GM10266 (cell line): ENCODE measurements at regions not wholly inside any gene's neighbourhood (a gene's known extent, or its start where the extent isn't known, plus 50 kb on each side); places are given as distances from the start of the nearest gene placed in this dataset.

Source experiments
- DNase-seq: peaks from one replicate; pipeline ENCODE4 v3.0.0; 2012; ENCODE audit errors: extremely low spot score
- CTCF ChIP-seq: IDR thresholded peaks from 2 replicates; pipeline ENCODE4 v1.5.1; 2012; ENCODE audit warnings: mild to moderate bottlenecking, low read depth; ENCODE audit not compliant: control insufficient read depth, insufficient read depth; ENCODE audit errors: missing control alignments

DNA sequence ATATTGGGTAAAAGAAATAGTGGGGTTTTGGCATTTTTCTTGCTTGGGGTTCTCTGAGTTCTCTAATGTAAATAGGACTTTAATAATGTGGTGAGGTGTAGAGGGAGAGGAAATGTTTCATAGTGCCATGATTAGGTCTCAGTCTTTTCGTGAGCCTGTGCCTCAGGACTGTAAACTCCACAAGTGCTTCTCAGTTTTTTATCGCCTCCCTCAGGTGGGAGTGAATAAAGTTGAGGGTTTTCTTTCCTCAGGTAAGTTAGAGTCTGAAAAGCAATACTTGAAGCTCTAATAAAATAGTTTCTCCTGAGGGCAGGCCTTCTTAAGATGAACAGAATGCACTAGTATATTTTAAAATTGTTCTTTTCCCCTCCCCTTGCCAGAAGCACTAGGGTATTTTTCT is 243.1 kb upstream of the SETBP1 start:
- TF ChIP-seq CTCF: no peak
- DNase-seq: no peak

- no peak for TF ChIP-seq CTCF
- DNase-seq: no peak
Measured at GRCh38 chr18:44450226-44450625, 230.5 kb upstream of the SETBP1 start.

DNA sequence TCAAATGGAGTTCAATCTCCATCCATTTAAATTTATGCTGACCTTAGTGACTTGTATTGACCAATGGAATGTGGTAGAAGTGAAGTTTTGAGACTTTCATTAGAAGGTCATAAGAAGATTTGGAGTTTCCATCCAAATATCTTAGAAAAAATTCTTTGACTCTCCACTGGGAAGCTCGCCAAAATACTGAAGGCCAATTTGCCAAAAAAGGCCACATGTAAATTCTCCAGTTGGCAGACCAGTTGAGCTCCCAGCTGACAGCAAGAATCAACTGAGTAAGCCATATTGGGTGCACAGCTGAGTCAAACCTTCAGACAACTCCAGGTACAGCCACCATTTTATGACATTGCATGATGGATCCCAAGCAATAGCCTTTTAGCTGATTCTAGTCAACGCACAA is 228.3 kb upstream of the SETBP1 start:
- DNase-seq: no peak
- TF ChIP-seq CTCF: no peak

- no peak for TF ChIP-seq CTCF
- no peak for DNase-seq
Measured at GRCh38 chr18:44453505-44453904, 227.2 kb upstream of the SETBP1 start.

DNA sequence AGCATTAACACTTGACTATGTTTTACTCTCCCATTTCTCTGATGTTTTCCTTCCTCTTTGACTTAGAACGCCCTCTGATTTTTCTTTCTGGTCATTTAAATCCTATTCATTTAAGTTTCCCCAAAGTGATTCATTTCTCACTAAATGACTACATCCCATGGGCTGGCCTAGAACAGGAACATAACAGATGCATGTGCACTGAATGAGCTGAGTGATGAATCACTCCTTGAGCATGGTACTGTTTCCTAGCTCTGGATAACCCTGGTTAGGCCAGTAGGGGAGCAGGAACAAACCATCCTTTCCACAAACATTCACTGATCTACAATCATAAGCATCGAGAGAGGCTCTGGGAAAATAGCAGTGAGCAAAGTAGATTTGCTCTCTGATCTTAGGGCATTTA is 221.9 kb upstream of the SETBP1 start:
- DNase-seq: no peak
- no peak for TF ChIP-seq CTCF

DNA sequence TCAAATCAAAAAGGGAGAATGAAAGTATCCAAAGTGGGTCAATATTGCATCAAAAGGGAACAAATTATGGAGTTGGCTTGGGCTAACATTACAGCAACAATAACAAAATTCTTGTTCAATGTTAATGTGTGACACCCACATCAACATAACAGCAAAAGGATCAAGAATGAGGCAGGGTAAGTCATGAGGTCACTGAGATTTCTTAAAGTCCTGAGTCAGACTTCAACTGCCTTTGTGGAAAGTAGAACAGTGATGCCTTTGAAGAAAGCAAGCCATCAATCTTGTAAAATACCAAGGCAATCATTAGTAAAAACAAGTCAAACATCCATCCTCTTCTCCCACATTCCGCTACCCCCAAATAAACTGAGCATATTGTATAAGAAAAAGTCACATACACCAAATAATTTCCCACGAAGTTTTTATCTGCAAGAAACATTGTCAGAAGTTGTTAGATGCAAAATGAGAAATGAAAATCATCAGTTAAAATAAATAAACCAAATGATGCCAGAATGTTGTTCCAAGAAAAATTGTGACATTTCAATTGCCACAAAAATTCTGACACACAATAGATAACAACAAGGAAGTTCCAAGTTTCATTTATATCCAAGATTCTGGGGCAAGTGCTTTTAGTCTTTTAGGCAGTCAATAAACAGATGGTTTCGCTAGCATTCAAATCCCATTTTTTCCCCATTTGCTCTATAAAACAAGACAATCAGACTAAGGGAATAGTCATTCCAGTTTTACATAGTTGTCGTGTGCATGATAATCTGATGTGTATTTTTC is 216.1 kb upstream of the SETBP1 start:
- no peak for TF ChIP-seq CTCF
- DNase-seq: no peak

GRCh38 chr18:44465381-44465841 is 215.3 kb upstream of the SETBP1 start:
- DNase-seq: no peak
- TF ChIP-seq CTCF: no peak
